ENCODE measurements at regions not wholly inside any gene's neighbourhood (a gene's known extent, or its start where the extent isn't known, plus 50 kb on each side); places are given as distances from the start of the nearest gene placed in this dataset.

DNA sequence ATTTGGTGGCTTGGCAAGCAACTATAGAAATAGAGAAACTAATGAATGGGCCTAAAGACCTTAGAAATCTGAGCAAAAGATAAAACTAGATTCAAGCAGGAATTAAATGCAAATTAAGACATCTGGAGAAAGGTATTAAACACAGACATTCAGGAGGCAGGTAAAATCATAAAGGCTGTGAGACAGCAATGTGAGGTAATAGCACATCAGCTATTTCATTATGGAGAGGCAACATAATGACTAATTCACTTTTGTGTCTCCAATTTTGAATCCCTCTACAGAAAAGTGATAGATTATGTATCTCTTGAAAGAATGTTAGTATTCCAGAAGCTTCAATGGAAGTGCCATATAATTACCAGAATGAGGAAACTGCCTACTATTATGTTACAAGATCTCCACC, 175.9 kb upstream of the LRIG3 start:
- no peak overlapping the region for H3K27ac ChIP-seq (ENCODE audit: low read depth in 2 of 2, low read length in 1 of 2)
- no peaks in the 10 kb centered on the region for H3K36me3 ChIP-seq (ENCODE audit: control insufficient read depth in 2 of 2, insufficient read depth in 2 of 2, low read length in 1 of 2)
- H3K4me1 ChIP-seq (ENCODE audit: control insufficient read depth in 2 of 2, insufficient read depth in 2 of 2, low read length in 1 of 2), result no peaks in the 10 kb centered on the region
- H3K9me3 ChIP-seq (ENCODE audit: control insufficient read depth in 2 of 2, insufficient read depth in 1 of 2, low read depth in 1 of 2, low read length in 1 of 2), result no peaks in the 10 kb centered on the region
- H3K27me3 ChIP-seq (ENCODE audit: control insufficient read depth in 1 of 2, insufficient read depth in 2 of 2, low read length in 2 of 2), result no peaks in the 10 kb centered on the region
- H3K4me3 ChIP-seq (ENCODE audit: low read depth in 1 of 2, low read length in 2 of 2), result no peak overlapping the region

DNA sequence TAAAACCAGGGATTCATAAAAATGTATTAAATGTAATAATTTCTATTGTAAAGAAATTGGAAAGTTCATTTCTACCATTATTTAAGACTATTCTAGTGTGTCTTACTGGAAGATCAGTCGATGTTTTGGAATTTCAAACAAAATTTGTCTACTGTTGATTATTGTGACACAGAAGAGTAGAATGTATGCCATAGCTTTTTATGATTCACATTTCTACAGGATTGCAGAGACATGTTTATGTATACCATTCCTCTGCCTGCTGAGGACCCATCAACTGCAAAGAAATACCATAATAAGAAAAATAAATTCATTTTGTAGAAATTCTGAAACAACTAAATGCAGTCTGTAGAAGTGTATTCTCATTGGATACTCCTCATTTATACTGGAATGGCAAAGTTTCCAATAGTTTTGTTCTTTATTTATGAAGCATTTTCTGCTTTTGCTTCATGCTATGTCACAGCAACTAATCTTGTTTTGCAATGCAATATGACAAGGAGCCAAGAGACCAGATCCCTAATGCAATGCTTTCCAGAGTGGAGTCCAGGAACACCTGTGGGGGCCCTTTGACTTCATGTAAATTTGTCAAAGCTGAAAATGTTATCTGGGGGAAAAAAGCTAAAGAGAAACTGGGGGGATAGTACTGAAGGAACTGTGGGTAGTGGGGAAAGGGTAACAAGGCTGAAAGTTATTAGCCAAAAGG, 172.9 kb upstream of the LRIG3 start:
- no peaks in the 10 kb centered on the region for H3K27me3 ChIP-seq (ENCODE audit: control insufficient read depth in 1 of 2, insufficient read depth in 2 of 2, low read length in 2 of 2)
- no peaks in the 10 kb centered on the region for H3K36me3 ChIP-seq (ENCODE audit: control insufficient read depth in 2 of 2, insufficient read depth in 2 of 2, low read length in 1 of 2)
- no peaks in the 10 kb centered on the region for H3K4me1 ChIP-seq (ENCODE audit: control insufficient read depth in 2 of 2, insufficient read depth in 2 of 2, low read length in 1 of 2)
- no peaks in the 10 kb centered on the region for H3K9me3 ChIP-seq (ENCODE audit: control insufficient read depth in 2 of 2, insufficient read depth in 1 of 2, low read depth in 1 of 2, low read length in 1 of 2)
- H3K4me3 ChIP-seq (ENCODE audit: low read depth in 1 of 2, low read length in 2 of 2), result no peak overlapping the region
- 71 to 83% methylated on average over 1 of the region's 1 CpG for WGBS, 2 donors
- no peak overlapping the region for H3K27ac ChIP-seq (ENCODE audit: low read depth in 2 of 2, low read length in 1 of 2)

DNA sequence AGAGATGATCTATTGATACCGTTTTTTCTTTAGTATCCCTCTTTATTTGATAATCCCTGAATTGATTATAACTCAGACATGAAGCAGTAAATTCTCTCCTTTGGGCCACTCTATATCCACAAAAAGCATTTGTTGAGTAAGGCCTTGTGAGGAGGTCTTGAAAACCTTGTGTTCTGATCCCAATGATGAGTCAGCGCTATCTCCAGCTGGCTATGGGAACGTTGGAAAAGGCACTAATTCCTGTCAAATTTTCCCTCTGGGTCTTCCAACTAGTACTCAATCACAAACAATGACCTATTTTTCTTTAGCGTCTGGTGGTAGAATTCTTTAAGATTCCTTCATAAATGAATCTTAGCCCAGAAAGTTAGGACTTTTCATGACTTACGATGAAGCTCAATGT, 168.4 kb upstream of the LRIG3 start:
- no peak overlapping the region for H3K27ac ChIP-seq (ENCODE audit: low read depth in 2 of 2, low read length in 1 of 2)
- H3K9me3 ChIP-seq (ENCODE audit: control insufficient read depth in 2 of 2, insufficient read depth in 1 of 2, low read depth in 1 of 2, low read length in 1 of 2), result no peaks in the 10 kb centered on the region
- 65 to 68% methylated on average over 5 of the region's 5 CpGs for WGBS, 2 donors
- no peak overlapping the region for H3K4me3 ChIP-seq (ENCODE audit: low read depth in 1 of 2, low read length in 2 of 2)
- peaks cover 0 to 2% of the 10 kb centered on the region in 2 donors for H3K4me1 ChIP-seq (ENCODE audit: control insufficient read depth in 2 of 2, insufficient read depth in 2 of 2, low read length in 1 of 2)
- no peaks in the 10 kb centered on the region for H3K36me3 ChIP-seq (ENCODE audit: control insufficient read depth in 2 of 2, insufficient read depth in 2 of 2, low read length in 1 of 2)
- no peaks in the 10 kb centered on the region for H3K27me3 ChIP-seq (ENCODE audit: control insufficient read depth in 1 of 2, insufficient read depth in 2 of 2, low read length in 2 of 2)

DNA sequence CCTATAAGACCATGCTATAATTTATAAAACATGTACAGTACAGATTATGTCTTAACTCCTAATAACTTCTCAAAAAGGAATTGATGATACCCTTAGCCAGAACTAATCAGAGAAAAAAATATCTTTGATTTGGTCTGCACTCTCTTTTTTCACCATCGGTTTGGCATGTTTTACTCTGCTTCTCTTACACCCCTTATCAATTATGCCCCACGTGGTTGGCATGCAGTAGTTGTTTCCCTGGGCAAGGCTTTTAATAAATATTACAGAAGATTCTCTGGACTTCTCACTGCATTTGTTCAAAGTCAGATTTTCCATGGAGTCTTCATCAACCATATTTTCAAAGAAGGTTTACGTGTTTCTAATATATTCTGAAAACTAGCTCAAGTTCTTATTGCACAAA, 167.4 kb upstream of the LRIG3 start:
- Histone ChIP-seq H3K27me3 (ENCODE audit: control insufficient read depth in 1 of 2, insufficient read depth in 2 of 2, low read length in 2 of 2) (no peaks in the 10 kb centered on the region), H3K4me1 (ENCODE audit: control insufficient read depth in 2 of 2, insufficient read depth in 2 of 2, low read length in 1 of 2) (peaks cover 0 to 2% of the 10 kb centered on the region in 2 donors), H3K9me3 (ENCODE audit: control insufficient read depth in 2 of 2, insufficient read depth in 1 of 2, low read depth in 1 of 2, low read length in 1 of 2) (no peaks in the 10 kb centered on the region), H3K27ac (ENCODE audit: low read depth in 2 of 2, low read length in 1 of 2) (no peak overlapping the region), H3K36me3 (ENCODE audit: control insufficient read depth in 2 of 2, insufficient read depth in 2 of 2, low read length in 1 of 2) (no peaks in the 10 kb centered on the region), H3K4me3 (ENCODE audit: low read depth in 1 of 2, low read length in 2 of 2) (no peak overlapping the region)
- 64 to 76% methylated on average over 3 of the region's 3 CpGs for WGBS, 2 donors

DNA sequence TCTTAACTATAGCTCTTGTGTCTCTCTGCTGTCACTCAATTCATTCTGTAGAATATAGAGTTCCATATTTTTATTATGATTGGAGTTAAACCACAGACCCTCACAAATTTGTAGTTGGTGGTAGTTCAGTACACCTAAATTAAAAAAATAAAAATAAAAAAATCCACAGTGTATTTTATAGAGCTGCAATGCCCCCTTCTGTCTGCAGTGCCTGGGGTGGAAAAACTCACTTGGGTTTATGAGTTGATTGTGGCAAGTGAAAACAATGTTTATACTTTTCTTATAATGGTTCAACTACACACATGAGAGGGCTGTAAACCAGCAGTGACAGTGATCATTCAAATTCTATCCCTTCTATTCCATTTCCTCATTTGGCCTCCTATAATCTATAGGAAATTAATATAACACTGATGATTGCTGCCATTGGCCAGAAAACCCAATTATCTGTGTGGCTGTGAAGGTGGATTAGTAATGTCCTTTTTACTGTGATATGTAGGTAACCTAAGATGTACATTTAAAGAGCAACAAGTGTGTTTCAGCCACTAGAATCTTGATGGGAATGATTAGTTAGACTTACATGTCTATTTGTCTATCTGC, 166.9 kb upstream of the LRIG3 start:
- Histone ChIP-seq H3K9me3 (ENCODE audit: control insufficient read depth in 2 of 2, insufficient read depth in 1 of 2, low read depth in 1 of 2, low read length in 1 of 2) (no peaks in the 10 kb centered on the region), H3K27ac (ENCODE audit: low read depth in 2 of 2, low read length in 1 of 2) (no peak overlapping the region), H3K36me3 (ENCODE audit: control insufficient read depth in 2 of 2, insufficient read depth in 2 of 2, low read length in 1 of 2) (no peaks in the 10 kb centered on the region), H3K4me1 (ENCODE audit: control insufficient read depth in 2 of 2, insufficient read depth in 2 of 2, low read length in 1 of 2) (peaks cover 0 to 2% of the 10 kb centered on the region in 2 donors), H3K27me3 (ENCODE audit: control insufficient read depth in 1 of 2, insufficient read depth in 2 of 2, low read length in 2 of 2) (no peaks in the 10 kb centered on the region), H3K4me3 (ENCODE audit: low read depth in 1 of 2, low read length in 2 of 2) (no peak overlapping the region)

DNA sequence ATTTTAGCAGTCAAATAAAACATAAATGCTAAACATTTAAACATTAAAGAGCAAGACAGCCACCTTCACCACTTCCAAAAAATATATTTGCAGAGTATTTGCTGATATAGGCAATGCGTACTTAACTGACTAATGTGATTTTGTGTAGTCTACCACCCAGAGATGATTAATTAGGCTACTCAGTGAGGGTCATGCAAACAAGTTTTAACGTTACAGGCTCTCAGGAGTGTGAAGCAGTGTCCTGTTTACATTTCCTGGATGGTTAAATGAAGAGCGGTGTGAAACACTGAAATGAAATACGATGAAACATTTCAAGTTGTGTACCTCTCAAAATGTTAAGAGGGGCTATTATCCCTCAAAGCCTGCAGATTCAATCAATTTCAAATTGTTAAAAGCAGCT, 165.8 kb upstream of the LRIG3 start:
- Histone ChIP-seq H3K27me3 (ENCODE audit: control insufficient read depth in 1 of 2, insufficient read depth in 2 of 2, low read length in 2 of 2) (no peaks in the 10 kb centered on the region), H3K4me3 (ENCODE audit: low read depth in 1 of 2, low read length in 2 of 2) (no peak overlapping the region), H3K27ac (ENCODE audit: low read depth in 2 of 2, low read length in 1 of 2) (no peak overlapping the region), H3K4me1 (ENCODE audit: control insufficient read depth in 2 of 2, insufficient read depth in 2 of 2, low read length in 1 of 2) (peaks cover 0 to 2% of the 10 kb centered on the region in 2 donors), H3K36me3 (ENCODE audit: control insufficient read depth in 2 of 2, insufficient read depth in 2 of 2, low read length in 1 of 2) (no peaks in the 10 kb centered on the region), H3K9me3 (ENCODE audit: control insufficient read depth in 2 of 2, insufficient read depth in 1 of 2, low read depth in 1 of 2, low read length in 1 of 2) (no peaks in the 10 kb centered on the region)
- 54 to 66% methylated on average over 4 of the region's 4 CpGs for WGBS, 2 donors

DNA sequence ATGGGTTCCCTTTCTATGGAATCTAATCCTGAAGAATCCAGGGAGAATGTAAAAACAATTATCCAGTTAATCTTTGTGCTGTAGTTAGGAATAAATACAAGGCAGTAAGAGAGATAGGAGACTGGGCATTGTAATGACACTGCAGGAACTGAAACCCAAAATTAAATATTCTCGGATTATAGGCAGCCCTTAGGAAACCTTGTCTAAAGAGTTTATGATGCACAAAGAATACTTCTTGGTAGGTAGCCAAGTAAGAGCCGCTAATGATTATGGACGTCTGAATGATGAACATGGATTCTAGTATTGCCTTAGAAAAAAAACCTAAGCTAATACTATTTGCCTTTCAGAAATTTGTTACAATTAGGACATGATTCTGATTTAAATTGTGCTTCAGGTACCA, 165.4 kb upstream of the LRIG3 start:
- no peaks in the 10 kb centered on the region for H3K9me3 ChIP-seq (ENCODE audit: control insufficient read depth in 2 of 2, insufficient read depth in 1 of 2, low read depth in 1 of 2, low read length in 1 of 2)
- H3K4me3 ChIP-seq (ENCODE audit: low read depth in 1 of 2, low read length in 2 of 2), result no peak overlapping the region
- H3K27ac ChIP-seq (ENCODE audit: low read depth in 2 of 2, low read length in 1 of 2), result no peak overlapping the region
- WGBS, 2 donors, result 19 to 29% methylated on average over 3 of the region's 3 CpGs
- H3K4me1 ChIP-seq (ENCODE audit: control insufficient read depth in 2 of 2, insufficient read depth in 2 of 2, low read length in 1 of 2), result peaks cover 0 to 2% of the 10 kb centered on the region in 2 donors
- no peaks in the 10 kb centered on the region for H3K27me3 ChIP-seq (ENCODE audit: control insufficient read depth in 1 of 2, insufficient read depth in 2 of 2, low read length in 2 of 2)
- H3K36me3 ChIP-seq (ENCODE audit: control insufficient read depth in 2 of 2, insufficient read depth in 2 of 2, low read length in 1 of 2), result no peaks in the 10 kb centered on the region

DNA sequence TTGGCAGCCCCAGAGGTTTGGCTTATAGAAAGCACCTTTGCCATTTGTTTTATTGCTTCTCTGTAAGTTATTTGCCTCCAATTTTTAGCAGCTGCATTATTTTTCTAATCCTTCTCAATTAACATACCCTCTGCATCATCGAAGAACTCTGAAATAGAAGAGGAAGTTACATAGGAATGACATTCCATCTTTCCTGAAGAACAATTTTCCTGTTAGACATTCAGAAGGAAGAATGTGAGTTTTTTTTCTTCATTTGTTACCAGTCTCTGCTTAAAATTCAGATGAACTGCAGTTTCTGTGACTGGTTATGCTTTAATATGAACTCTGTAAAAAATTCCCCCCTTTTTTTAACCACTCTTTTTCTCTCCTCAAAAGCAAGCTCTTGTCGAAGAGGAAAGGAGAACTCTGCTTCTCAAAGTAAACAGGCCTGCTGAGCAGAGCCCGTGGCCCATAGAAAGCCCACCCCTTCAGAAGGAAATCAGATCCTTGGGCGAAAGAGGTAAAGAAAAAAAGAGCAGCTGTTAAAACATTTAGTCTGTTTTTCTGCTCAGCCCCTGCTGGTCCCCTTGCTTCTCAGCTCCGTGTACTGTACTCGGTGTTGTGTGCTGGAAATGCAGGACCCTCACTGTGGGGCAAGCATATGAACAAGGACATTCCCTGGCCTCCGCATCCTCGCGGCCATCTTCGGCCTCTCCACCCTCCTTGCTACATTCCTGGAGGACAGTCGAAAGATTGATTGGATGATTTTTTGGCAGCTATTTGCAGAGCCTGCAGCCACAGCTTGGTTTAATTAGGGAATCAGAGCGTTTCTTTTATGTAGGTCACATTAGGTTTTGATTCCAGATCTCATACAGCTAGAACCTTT, 164.4 kb upstream of the LRIG3 start:
- Histone ChIP-seq H3K27ac (ENCODE audit: low read depth in 2 of 2, low read length in 1 of 2) (peak overlapping the region in 1 of 2 donors; percentile 53), H3K36me3 (ENCODE audit: control insufficient read depth in 2 of 2, insufficient read depth in 2 of 2, low read length in 1 of 2) (no peaks in the 10 kb centered on the region), H3K4me1 (ENCODE audit: control insufficient read depth in 2 of 2, insufficient read depth in 2 of 2, low read length in 1 of 2) (peaks cover 0 to 2% of the 10 kb centered on the region in 2 donors), H3K27me3 (ENCODE audit: control insufficient read depth in 1 of 2, insufficient read depth in 2 of 2, low read length in 2 of 2) (no peaks in the 10 kb centered on the region), H3K4me3 (ENCODE audit: low read depth in 1 of 2, low read length in 2 of 2) (no peak overlapping the region), H3K9me3 (ENCODE audit: control insufficient read depth in 2 of 2, insufficient read depth in 1 of 2, low read depth in 1 of 2, low read length in 1 of 2) (no peaks in the 10 kb centered on the region)
- whole genome bisulfite sequencing, 2 donors, result 31 to 45% methylated on average over 12 of the region's 12 CpGs

DNA sequence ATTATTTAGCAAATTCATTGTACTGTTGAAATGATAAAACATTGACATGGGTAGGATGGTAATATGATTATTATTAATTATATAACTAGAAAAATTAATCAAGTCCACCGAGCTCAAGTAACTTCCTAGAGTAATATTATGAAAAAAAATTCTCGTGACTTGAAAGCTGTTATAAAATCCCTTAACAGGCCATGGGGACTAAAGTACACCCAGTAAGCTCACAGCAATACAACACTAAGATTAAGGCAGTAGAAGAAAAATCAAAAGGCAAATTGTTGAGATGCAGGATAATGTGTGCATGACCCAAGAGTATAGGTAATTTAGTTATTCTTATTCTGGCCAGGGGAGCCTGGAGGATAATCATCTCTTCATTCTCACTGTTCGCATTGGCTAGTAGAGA, 162.6 kb upstream of the LRIG3 start:
- no peaks in the 10 kb centered on the region for H3K36me3 ChIP-seq (ENCODE audit: control insufficient read depth in 2 of 2, insufficient read depth in 2 of 2, low read length in 1 of 2)
- WGBS, 2 donors, result 76 to 82% methylated on average over 3 of the region's 3 CpGs
- no peak overlapping the region for H3K27ac ChIP-seq (ENCODE audit: low read depth in 2 of 2, low read length in 1 of 2)
- peaks cover 0 to 2% of the 10 kb centered on the region in 2 donors for H3K4me1 ChIP-seq (ENCODE audit: control insufficient read depth in 2 of 2, insufficient read depth in 2 of 2, low read length in 1 of 2)
- H3K9me3 ChIP-seq (ENCODE audit: control insufficient read depth in 2 of 2, insufficient read depth in 1 of 2, low read depth in 1 of 2, low read length in 1 of 2), result no peaks in the 10 kb centered on the region
- no peaks in the 10 kb centered on the region for H3K27me3 ChIP-seq (ENCODE audit: control insufficient read depth in 1 of 2, insufficient read depth in 2 of 2, low read length in 2 of 2)
- H3K4me3 ChIP-seq (ENCODE audit: low read depth in 1 of 2, low read length in 2 of 2), result no peak overlapping the region
